ENCODE measurements at regions not wholly inside any gene's neighbourhood (a gene's known extent, or its start where the extent isn't known, plus 50 kb on each side); places are given as distances from the start of the nearest gene placed in this dataset.

DNA sequence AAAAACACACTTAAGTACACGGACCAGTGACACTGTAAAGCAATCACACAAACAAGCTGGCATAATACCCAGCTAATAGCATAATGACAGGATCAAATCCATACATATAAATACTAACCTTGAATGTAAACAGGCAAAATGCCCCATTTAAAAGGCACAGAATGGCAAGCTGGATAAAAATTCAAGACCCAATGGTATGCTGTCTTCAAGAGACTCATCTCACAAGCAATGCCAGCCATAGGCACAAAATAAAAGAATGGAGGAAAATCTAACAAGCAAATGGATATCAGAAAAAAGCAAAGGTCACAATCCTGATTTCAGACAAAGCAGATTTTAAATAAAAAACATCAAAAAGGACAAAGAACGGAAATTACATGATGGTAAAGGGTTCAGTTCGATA is 79.1 kb upstream of the PTGFR start:
- intact Hi-C loops (cut with DNase I; ENCODE audit: low total_unique reads) = no loop called here
- TF ChIP-seq, protein P1, sequence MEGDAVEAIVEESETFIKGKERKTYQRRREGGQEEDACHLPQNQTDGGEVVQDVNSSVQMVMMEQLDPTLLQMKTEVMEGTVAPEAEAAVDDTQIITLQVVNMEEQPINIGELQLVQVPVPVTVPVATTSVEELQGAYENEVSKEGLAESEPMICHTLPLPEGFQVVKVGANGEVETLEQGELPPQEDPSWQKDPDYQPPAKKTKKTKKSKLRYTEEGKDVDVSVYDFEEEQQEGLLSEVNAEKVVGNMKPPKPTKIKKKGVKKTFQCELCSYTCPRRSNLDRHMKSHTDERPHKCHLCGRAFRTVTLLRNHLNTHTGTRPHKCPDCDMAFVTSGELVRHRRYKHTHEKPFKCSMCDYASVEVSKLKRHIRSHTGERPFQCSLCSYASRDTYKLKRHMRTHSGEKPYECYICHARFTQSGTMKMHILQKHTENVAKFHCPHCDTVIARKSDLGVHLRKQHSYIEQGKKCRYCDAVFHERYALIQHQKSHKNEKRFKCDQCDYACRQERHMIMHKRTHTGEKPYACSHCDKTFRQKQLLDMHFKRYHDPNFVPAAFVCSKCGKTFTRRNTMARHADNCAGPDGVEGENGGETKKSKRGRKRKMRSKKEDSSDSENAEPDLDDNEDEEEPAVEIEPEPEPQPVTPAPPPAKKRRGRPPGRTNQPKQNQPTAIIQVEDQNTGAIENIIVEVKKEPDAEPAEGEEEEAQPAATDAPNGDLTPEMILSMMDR (IDR thresholded peaks at IDR 0.05) = no peak

DNA sequence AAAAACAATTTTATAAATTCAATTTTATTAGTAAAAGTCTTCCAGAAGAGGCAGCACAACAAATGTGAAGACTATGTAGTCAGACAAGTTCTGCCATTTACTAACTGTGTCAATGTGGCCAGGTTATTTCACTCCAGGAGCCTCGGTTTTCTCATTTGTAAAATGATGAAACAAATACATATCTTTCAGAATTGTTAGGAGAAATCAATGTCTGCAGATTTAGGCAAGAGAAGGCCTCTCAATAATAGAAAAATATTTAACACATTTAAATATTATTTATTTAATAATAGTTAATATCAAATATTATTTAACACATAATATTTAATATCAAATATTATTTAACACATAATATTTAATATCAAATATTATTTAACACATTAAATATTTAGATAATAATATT is 75.6 kb upstream of the PTGFR start:
- Histone ChIP-seq H3K4me1 (no peaks in the 10 kb centered on the region), H3K27ac (no peak overlapping the region), H3K4me3 (no peak overlapping the region), H3K27me3 (no peaks in the 10 kb centered on the region), H3K9me3 (peaks cover 0 to 13% (median 2%) of the 10 kb centered on the region in 3 donors), H3K36me3 (no peaks in the 10 kb centered on the region)
- TF ChIP-seq, protein P1 (IDR thresholded peaks at IDR 0.05) = no peak
- intact Hi-C loops (cut with DNase I; ENCODE audit: low total_unique reads) = no loop called here
- no peak for DNase-seq

More for the DNA sequence above, 79.1 kb upstream of the PTGFR start:
- Histone ChIP-seq H3K4me1 (no peaks in the 10 kb centered on the region), H3K36me3 (no peaks in the 10 kb centered on the region), H3K9me3 (peaks cover 0 to 13% (median 6%) of the 10 kb centered on the region in 3 donors), H3K27ac (no peak overlapping the region), H3K27me3 (no peaks in the 10 kb centered on the region), H3K4me3 (no peak overlapping the region)
- DNase-seq = no peak

DNA sequence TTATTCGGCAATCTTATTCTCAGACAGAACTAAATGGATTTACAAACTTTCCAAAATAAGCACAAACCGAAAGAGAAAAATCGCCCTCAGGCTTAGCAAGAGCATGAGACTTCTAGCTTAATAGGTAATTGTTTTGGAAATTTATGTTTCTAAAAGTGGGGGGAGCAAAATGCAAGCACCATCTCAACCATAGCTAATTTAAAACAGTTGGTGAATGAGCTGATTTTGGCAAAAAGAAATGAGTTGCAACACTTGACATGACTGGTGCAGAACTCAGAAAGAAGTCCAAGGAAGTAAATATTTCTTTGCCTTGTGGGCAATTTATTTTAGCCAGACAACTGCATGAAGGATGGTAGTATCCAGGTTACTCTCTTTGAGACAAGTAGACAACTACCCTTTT is 71.5 kb upstream of the PTGFR start:
- Histone ChIP-seq H3K9me3 (no peaks in the 10 kb centered on the region), H3K4me1 (no peaks in the 10 kb centered on the region), H3K4me3 (no peak overlapping the region), H3K36me3 (no peaks in the 10 kb centered on the region), H3K27ac (no peak overlapping the region), H3K27me3 (no peaks in the 10 kb centered on the region)
- TF ChIP-seq, protein P1 (IDR thresholded peaks at IDR 0.05) = no peak
- intact Hi-C loops (cut with DNase I; ENCODE audit: low total_unique reads) = no loop called here
- DNase-seq = no peak

DNA sequence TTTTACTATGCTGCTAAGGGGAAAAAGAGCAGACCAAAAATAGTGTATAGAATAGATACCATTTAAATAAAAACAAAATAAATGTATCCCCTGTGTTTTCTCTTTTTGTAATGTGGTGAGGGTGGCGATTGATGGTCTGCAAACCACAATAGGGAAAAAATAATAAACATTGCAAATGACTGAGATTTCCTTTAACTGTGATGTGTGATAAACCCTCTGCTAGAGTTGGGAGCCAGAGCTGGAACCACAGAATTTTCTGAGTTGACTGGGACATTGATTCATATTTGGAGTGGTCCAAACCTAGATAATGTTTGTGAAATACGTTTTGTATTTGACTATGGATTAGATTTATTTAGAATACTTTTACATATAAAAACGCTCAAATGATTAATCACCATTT is 70.6 kb upstream of the PTGFR start:
- TF ChIP-seq, protein P1 (IDR thresholded peaks at IDR 0.05) = no peak
- Histone ChIP-seq H3K9me3 (no peaks in the 10 kb centered on the region), H3K27me3 (no peaks in the 10 kb centered on the region), H3K4me1 (no peaks in the 10 kb centered on the region), H3K4me3 (no peak overlapping the region), H3K36me3 (no peaks in the 10 kb centered on the region), H3K27ac (no peak overlapping the region)
- no peak for DNase-seq
- intact Hi-C loops (cut with DNase I; ENCODE audit: low total_unique reads) = no loop called here

DNA sequence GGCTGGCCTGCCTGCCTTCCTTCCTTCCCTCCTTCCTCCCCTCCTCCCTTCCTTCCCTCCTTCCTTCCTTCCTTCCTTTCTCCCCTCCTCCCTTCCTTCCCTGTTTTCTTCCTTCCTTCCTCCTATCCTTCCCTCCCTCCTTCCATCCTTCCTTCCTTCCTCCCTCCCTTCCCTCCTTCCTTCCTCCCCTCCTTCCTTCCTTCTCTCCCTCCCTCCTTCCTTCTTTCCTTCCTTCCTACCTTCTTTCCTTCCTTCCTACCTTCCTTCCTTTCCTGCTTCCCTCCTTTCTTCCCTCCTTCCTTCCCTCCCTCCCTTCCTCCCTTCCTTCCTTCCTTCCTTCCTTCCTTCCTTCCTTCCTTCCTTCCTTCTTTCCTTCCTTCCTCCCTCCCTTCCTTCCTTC is 70.1 kb upstream of the PTGFR start:
- TF ChIP-seq, protein P1 (IDR thresholded peaks at IDR 0.05) = no peak
- H3K27me3 ChIP-seq = no peaks in the 10 kb centered on the region
- no peak overlapping the region for H3K4me3 ChIP-seq
- DNase-seq = no peak
- intact Hi-C loops (cut with DNase I; ENCODE audit: low total_unique reads) = no loop called here
- H3K27ac ChIP-seq = no peak overlapping the region
- H3K36me3 ChIP-seq = no peaks in the 10 kb centered on the region
- no peaks in the 10 kb centered on the region for H3K4me1 ChIP-seq
- no peaks in the 10 kb centered on the region for H3K9me3 ChIP-seq

DNA sequence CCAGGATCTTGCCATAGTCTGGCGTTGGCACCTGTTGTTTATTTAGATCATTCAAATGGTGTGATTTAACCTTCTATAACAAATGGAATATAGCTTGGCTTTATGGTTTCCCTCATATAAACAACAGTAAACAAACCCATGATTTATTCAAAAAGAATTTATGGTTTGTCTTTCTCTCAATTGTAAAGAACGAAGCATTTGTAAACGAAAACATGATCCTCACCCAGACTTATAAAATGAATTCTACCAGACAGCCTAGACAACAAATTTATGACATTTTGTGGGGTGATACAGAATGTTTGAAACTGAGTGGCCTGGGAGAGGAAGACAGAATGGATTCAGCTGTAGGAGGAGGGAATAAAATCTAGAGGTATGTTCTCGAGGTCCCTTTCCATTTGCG is 66.1 kb upstream of the PTGFR start:
- Histone ChIP-seq H3K4me1 (no peaks in the 10 kb centered on the region), H3K27me3 (no peaks in the 10 kb centered on the region), H3K36me3 (no peaks in the 10 kb centered on the region), H3K9me3 (no peaks in the 10 kb centered on the region), H3K4me3 (no peak overlapping the region), H3K27ac (no peak overlapping the region)
- intact Hi-C loops (cut with DNase I; ENCODE audit: low total_unique reads) = no loop called here
- TF ChIP-seq, protein P1 (IDR thresholded peaks at IDR 0.05) = no peak
- no peak for DNase-seq
